ENCODE measurements at regions not wholly inside any gene's neighbourhood (a gene's known extent, or its start where the extent isn't known, plus 50 kb on each side); places are given as distances from the start of the nearest gene placed in this dataset.

DNA sequence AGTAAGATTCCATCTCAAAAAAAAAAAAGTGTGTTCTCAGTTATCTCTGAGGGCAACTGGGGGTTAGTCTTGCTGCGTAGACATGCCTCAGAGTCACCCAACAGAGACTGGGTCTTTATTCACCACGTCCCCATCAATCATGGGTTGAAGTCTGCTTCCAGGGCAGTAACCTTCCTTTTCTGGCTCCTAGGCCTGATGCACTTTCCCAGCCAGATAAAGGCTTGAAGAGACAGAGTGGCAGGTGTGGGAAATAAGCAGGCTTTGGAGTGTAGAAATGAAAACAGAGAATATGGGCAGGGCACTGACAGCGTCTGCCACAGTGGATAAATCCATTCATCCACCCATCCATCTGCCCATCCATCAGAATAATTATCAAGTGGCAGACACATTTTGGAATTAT lies 134.1 kb upstream of the LGALSL start:
- TF ChIP-seq, protein P1, sequence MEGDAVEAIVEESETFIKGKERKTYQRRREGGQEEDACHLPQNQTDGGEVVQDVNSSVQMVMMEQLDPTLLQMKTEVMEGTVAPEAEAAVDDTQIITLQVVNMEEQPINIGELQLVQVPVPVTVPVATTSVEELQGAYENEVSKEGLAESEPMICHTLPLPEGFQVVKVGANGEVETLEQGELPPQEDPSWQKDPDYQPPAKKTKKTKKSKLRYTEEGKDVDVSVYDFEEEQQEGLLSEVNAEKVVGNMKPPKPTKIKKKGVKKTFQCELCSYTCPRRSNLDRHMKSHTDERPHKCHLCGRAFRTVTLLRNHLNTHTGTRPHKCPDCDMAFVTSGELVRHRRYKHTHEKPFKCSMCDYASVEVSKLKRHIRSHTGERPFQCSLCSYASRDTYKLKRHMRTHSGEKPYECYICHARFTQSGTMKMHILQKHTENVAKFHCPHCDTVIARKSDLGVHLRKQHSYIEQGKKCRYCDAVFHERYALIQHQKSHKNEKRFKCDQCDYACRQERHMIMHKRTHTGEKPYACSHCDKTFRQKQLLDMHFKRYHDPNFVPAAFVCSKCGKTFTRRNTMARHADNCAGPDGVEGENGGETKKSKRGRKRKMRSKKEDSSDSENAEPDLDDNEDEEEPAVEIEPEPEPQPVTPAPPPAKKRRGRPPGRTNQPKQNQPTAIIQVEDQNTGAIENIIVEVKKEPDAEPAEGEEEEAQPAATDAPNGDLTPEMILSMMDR (conservative IDR thresholded peaks at IDR 0.05 in 1 of 2, IDR thresholded peaks at IDR 0.05 in 1 of 2; ENCODE audit: low read depth in 1 of 2, low read length in 2 of 2) = no peak
- no peak for TF ChIP-seq EZH2 (IDR thresholded peaks at IDR 0.05; ENCODE audit: low read length, missing control alignments)

Measured in fibroblast of lung (primary cell).